Transverse colon (tissue), 3 donors: ENCODE measurements at regions not wholly inside any gene's neighbourhood (a gene's known extent, or its start where the extent isn't known, plus 50 kb on each side); places are given as distances from the start of the nearest gene placed in this dataset.

Experiments used
- CTCF ChIP-seq, 5 experiments: fragments of 200-600 bp in 3 of 5; fragments of 450-650 bp in 2 of 5; sonication (generic) in 3 of 5; IDR thresholded peaks; 1 replicate in 2 of 5; 2 replicates in 3 of 5; pipeline ENCODE4 v1.5.1; 2016 to 2017; ENCODE audit warnings: antibody characterized with exemption in 5 of 5, inconsistent platforms in 3 of 5, mild to moderate bottlenecking in 2 of 5, moderate library complexity in 1 of 5
- POLR2A ChIP-seq: fragments of 450-650 bp; IDR thresholded peaks from one replicate; pipeline ENCODE4 v1.6.1; 2016; ENCODE audit warnings: antibody characterized with exemption, mild to moderate bottlenecking, moderate library complexity

- no peak for TF ChIP-seq POLR2A
- no peak for TF ChIP-seq CTCF (IDR thresholded peaks at IDR 0.05)
Observed at GRCh38 chr10:108411894-108412293, 1247.4 kb upstream of the SORCS1 start.
